Suppressor macrophage treated with lipopolysaccharide for 1 hour (primary cell): ENCODE measurements at regions not wholly inside any gene's neighbourhood (a gene's known extent, or its start where the extent isn't known, plus 50 kb on each side); places are given as distances from the start of the nearest gene placed in this dataset.

Experiments used
- DNase-seq, 3 donors: peaks; one replicate each; pipeline ENCODE4 v3.0.0-alpha.2; 2020 to 2022

DNA sequence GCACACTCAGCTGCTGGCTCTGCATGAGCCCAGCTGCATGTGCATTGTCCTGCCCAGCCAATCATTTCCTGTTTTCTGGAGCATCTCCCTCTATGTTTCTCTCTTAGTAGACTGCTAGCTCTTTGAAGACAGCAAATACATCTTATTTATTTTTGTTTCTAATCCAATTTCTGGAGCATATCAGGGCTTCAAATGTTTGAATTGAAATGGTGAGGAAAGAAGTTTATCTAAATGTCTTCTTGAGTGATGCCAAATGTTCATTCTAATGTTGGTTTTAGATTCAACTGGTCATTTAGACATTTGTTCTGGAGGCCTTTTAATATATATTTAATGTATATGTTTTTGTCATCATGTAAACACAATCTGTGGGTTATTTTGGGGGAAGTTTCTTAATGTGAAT is 141.9 kb downstream of the DNAJB9 start:
- no peak for DNase-seq

DNA sequence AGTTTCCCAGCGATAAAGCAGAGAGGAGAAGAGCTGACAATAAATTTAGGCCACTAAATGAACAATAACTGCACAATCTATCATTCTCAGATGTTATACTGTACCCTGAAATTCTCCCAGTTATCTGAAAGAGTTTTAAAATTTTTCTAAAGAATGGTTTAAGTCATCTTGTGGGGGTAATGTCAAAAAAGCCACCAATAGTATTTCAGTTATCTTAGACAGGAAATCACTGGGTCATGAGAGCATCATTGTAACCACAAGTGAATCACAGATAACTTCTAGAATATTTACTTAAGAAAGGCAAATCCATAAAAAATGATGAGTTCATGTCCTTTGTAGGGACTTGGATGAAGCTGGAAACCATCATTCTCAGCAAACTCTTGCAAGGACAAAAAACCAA is 147.1 kb downstream of the DNAJB9 start:
- DNase-seq, result no peak

DNA sequence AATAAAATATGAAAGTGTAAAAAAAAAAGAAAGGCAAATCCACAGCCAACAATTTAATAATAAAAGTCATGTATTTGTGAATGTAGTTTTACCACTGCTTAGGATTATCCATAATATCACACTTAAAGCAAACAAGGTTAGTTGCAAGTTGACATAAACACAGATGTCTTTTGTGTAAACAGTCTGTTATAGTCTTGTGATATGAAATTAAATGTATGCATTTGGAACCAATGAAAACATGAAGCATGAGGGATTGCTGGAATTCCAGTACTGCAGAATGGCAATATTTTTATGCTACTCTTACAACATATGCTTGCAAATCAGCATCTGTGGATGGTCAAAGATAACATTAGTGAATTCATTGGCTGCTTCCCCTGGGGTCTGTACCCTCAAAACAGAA is 148.1 kb downstream of the DNAJB9 start:
- no peak for DNase-seq

DNA sequence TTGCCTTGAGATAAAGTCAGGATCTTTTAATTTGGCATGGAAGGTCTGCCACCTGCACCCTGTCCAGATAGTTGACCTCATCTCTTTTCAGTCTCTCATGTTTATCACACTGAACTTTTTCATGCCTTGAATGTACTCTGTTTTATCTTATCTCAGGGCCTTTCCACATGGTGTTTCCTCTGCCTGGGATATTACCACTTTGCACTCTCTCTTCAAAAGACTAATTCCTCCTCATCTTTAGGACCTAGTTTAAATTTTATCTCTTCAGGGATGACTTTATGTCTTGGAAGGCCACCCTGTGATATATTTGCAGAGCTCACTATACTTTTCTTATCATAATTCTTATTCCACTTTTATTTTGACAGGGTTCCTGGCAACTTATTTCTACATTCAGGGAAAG is 150.0 kb downstream of the DNAJB9 start:
- no peak for DNase-seq

DNA sequence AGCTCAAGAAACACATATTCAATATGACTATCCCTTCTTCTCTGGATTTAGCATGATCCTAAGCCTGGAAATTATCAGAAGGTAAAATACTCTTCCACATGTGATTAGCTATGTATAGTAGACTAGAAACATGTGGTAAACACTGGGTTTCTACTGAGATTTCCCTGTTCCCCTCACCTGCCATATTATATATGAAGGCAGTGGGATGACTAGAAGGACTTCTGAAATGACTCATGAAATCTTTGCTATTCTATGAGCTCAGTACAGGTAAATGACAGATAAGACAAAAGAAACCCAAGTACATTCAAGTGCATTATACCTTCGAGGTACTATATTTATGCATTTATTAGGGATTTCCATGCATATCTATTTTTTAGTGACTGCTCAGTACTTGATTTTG is 152.9 kb downstream of the DNAJB9 start:
- no peak for DNase-seq

DNA sequence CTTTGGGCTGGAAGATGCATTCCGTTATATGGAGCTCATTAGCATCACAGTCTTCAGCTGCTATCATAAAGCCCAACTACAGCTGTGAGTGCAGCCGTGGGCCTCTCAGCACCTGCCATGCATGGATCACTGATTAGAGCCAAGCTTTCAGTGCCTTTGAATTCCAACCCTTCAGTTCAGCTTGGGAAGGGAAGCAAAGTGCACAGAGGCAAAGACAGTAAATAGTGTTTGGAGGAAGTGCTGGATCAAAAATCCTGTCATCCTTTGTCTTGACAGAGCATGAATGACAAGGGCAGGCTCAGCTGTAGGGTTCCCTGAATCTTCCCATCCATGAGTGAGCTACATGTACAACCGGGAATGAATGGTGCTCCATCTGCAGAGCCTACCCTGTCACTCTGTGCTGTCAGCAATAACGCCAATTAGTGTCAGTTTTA is 153.7 kb downstream of the DNAJB9 start:
- no peak for DNase-seq

DNA sequence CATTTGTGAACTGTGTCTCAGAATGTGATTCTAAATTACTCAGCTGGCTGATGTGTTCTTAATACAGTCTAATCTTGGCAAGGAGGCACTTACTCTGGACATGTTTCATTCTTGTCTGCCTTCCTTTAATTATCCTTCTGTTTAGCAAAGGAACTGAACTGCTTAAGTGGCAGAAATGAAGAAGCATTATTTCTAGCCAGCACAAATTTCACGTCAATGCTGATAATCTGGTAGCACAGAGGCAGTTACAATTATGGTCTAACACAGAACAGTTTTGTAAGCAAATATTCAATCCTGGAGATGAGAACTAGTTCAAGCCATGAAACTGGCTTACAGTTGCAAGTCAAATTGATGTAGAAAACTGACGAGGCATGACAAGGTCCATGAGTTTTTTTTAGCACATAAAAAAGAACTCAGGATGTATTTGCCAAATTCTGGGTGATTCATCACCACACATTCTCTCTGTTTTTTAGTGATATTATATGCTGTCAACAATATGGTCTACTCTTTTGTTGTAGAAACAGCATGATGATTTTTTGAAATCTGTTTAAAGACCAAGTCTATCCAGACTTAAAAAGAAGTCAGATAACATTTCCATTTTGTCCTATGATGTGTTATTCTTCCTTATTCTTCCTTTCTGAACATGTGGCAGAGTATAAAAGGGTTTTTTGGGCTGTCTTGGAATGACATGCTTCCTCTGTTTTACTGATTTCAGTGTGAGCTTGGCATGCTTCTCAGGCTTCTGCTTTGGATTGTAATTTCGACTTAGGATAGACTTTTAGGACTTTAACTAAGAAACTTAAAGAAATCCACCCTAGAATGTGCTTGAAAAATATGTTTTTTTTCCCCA is 154.8 kb downstream of the DNAJB9 start:
- no peak for DNase-seq

DNA sequence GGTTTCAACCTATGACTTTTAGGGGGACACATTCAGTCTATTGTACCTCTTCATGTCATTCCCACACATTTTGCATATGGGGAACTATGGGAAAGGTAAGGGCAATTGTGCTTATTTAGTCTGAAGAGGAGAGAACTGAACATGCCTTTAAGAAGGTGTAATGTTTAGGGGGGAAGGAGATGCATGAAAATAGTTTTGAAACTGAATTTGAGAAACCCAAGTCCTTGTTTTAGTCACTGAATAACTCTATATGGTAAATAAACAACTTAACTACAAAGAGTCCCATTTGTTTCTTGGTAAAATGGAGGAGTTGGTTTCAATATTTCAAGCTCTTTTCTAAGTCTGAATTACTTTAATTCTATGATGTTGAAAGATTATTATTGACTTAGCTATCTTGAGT is 166.1 kb downstream of the DNAJB9 start:
- no peak for DNase-seq

DNA sequence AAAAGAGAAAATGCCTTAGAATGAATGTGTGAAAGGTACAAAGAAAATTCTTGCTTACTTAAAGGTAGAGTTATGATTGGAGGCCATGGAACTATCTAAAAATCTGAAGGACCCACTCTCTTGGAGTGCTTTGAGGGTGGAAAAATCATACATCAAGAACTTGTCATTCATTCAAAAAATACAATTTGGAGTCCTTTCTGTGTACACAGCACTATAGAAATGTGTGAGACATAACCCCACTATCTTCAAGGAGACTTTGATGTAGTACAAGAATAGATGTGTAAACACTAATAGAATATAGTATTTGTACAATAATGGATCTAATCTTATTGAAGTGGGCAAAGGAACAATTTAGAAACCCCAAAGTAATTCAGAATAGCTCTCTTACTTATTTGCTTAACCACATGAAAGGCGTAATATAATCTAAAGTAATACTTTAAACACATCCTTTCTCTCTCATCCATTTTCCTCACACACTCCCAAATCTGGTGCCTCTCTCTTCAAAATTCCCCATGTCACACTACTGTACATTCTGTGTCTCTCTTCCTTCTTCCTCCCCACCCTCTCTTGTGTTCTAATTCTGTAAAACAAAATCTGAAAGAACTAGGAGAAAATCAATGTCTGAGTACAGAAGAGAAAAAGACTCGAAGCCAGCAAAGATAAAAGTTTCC is 166.7 kb downstream of the DNAJB9 start:
- no peak for DNase-seq

DNA sequence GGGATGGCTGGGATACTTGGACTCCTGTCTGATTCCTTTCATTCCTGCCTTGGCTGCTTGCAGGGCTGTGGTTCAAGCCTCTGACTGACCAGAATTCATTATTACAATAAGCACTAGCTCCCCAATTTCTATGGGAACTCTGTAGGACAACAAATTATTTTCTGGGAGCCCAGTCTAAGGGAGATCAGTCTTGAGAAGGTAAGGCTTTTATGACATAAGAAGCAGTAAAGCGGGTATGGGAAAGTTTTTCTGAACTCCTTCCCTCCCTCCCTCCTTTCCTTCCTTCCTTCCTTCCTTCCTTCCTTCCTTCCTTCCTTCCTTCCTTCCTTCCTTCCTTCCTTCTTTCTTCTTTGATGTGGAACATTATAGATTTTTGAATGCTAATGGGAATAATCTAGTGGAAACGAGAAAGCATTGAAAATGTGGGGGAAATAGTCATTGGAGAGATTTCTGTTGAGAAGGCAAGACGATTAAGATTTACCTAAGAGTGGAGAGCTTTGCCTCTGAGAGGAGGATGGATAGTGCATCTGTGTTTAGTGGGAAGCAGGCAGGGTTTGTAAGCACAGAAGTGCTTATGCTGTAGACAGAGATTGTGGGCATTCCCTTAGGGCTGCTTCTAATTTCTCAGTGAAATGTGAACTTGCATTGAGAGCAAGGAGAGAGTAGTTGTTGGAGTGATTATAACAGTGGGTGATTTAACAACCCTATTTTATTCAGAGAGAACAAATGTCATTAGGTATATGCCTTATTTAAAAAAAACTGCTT is 201.5 kb downstream of the DNAJB9 start:
- DNase-seq, result no peak

DNA sequence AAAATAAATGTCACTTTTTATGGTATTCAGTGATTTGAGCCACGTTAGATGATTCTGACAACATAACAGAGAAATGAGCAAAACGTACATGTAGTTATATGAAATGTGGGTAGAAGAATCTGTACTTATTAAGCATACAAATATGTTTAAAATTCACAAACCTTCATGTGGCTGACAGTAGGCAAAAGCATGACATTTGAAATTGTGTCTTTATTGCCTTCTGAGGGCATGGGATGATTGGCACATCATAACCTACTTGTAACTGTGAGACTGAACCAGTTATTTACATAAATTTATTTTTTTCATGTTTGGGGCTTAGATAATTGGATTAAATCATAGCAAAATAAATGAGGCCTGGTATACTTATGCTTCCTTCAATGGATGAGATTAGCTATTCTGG is 202.2 kb downstream of the DNAJB9 start:
- DNase-seq, result no peak

DNA sequence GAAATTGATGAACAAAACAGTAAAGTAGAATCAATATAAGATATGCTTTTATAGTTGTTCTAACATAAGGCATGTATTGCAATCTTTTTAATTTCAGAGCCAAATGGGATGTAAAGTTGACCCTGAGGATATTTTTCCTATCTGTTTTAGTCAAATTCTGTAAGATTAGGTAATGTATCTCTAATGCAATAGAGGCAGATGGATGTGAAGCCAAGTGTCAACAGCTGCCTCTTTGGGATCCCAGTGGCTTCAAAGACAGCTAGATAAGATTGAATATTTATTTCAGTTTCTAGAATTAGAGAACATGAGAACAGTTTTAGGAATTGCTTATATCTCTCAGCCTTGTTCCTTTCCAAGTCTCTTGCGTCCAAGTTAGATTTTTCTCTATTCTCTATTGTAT is 208.3 kb downstream of the DNAJB9 start:
- no peak for DNase-seq

DNA sequence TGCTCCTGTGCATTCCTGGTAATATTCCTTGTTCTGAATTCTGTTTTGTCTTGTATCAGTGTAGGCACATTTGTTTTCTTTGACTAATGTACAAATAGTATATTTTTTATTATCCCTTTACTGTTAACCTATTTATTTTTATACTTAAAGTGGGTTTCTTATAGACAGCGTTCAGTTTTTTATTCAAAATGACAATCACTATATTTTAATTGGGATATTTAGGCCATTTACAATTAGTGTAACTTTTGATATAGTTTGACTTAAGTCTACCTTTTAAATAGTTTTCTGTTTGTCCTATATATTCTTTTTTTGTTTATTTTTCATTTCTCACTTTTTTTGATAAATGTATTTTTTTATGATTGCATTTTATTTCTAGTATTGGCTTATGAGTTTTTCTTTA is 219.8 kb downstream of the DNAJB9 start:
- no peak for DNase-seq

DNA sequence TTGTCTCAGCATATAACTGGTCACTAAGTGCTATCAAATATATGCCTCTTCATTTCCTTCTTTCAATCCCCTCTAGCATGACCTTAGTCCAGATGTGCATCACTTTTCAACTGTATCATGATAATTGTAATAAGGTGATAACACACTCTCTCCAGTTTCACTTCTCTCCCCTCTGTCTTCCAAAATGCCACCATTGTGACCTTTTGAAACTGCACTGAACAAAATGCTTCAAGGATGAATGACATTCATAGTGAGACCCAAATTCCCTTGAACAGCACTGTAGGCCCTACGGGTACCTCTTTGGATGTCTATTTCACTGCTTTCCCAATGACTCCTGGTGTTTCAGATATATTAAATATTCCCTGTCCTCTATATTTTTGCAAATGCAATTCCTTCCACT is 224.8 kb downstream of the DNAJB9 start:
- no peak for DNase-seq

DNA sequence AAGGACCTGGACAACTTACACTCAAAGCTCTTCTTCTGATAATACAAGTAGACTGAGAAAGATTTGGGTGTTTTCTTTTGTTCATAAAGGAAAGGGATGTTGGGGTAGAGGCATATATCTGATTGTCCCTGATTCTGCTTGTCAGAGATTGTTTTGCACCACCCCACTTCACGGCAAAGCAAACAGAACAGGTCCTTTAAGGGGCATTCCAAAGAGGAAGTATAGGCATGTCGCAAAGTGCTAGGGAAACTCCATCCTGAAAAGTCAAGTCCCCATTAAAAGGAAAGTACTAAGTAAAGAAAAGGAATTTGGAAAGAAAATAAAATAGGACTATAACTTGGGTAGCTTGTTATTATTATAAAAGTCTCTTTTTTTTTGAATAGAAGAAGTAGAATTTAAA is 233.0 kb downstream of the DNAJB9 start:
- peak; percentile 42 to 52 (median 43) for DNase-seq

DNA sequence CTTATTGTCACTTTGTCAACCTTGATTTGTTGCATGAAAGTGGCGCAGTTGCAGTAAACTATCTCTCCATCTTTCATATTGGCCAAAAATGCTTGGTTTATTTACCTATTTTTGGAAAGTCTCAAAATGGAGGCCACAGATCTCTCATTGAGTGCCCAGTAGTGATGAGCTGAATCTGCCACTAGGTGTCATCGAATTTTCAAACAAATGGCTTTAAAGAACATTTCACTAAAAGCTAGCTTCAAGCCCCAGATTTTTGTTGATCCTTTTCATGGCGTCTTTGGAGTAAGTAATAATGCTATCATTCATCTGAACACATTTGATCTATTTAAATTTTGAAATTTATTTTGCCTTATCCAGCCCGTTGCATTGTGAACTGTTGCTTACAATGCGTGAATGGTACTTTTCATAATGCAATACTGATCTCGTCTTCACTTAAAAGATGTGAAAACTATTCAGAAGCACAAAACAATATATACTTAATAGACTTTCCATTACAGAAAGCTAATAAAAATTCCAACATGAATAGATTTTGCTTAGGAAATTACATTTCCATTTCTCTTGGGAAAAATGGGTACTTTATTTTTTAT is 236.2 kb downstream of the DNAJB9 start:
- no peak for DNase-seq

DNA sequence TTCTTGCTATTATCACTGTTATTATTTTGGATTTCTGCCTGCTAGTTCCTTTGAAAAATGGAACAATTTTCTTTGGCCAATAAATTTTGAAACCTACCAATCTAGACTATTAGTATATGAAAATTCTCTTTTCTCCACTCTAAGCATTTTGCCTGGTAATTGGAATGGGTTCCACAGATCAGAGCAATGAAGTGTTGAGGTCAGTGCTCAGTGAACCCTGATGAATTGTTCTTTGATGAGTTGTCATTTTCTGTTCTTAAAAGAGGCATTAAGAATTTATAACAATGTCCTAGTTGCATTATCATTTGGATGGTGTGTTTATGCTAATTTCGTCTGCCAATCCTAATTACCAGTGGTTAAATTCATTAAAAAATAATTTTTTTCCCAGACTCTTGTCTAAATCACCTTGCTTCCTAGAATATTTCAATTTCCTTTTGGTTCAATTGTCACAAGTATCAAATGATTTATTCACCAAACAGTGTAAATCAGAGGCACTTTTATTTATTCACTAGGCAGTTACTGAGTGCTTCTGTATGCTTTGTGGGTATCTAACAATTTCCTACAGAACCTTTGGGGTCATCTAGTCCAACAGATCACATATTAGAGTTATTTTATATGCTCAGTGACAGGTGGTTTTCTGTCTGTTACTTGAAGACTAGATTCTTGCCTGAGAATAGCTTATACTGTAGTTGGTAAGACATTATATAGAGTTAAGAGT is 239.0 kb downstream of the DNAJB9 start:
- no peak for DNase-seq

DNA sequence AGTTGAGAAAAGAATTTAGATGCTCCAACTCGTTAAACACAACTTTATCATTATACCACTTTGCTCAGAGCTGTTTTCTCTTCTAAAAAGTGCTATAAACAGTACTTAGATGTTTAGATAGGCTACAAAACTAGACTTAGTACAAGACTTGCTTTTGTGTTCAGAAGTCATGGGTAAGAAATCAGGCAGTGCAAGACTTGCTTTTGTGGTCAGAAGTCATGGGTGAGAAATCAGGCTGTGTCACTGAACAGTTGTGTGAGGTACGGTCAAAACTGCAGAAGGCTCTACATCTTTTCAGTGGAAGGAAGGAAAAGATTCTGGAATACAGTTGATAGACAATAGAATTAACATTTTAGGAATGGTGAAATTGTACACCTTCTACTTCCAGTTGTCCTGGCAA is 239.7 kb downstream of the DNAJB9 start:
- DNase-seq, result no peak

DNA sequence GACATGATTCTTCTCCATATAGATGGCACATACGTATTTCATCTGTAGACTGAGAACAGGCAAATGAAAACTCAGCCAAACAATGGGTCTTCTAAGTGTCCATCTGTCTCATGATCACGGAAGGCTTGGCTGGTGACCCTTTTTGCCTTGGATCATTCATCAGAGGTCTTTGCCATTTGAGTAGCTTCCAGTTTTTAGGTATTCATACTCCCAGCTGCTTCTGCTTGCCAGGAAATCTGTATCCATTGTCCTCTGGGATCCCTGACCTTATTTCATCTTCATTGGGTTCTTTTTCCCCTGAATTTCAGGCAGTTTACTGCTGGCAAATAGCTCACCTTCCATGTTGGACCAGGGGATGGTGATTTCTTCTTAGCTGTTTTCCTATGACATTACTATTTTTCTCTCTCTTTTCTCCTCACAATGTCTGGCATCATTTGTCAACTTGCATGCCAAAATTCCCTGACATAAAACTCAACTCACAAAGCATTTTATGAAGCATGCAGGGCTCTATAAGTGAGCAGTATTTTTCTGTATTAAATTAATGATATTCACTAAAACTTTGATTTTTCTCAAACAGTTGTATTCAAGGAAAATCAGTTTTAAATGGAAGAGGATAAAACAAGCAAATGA is 241.2 kb downstream of the DNAJB9 start:
- peak in 1 of 3 donors; percentile 6 for DNase-seq

DNA sequence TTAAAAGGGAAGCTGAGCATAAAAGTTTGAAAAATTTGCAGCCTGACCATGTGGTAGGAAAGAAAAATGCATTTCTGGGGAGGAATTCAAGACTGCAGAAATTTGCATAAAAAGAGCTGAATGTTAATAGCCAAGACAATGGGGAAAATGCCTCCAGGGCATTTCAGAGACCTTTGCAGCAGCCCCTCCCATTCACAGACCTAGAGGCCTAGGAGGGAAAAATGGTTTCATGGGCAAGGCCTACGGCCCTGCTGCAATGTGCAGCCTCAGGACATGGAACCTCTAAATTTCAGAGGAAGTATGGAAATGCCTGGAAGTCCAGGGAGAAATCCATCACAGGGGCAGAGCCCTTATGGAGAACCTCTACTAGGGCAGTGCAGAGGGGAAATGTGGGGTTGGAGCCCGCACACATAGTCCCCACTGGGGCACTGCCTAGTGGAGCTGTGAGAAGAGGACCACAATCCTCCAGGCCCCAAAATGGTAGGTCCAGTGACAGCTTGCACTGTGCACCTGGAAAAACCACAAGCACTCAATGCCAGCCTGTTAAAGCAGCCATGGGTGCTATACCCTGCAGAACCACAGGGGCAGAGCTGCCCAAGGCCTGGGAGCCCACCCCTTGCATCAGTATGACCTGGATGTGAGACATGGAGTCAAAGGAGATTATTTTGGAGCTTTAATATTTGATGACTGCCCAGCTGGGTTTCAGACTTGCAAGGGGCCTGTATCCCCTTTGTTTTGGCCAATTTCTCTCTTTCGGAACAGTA is 243.8 kb downstream of the DNAJB9 start:
- no peak for DNase-seq

DNA sequence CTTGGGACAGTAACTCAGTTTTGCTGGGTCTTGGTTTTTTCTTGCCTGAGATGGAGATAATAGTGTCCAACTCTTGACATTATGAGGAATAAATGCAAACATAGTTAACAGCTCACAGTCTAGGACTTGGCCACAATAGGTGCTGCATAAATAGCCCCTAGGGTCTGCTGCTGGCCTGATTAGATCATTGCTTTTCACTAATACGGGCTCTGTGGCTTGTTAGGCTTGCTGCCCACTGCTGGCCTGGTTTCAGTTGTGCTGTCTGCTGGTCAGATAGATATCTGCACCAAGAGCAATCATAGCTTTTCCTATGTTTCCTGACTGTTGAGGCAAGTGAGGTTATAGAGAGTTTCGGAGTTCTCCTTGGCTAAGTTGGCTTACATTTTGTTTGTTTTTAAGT is 246.1 kb downstream of the DNAJB9 start:
- no peak for DNase-seq
